ENCODE measurements at regions not wholly inside any gene's neighbourhood (a gene's known extent, or its start where the extent isn't known, plus 50 kb on each side); places are given as distances from the start of the nearest gene placed in this dataset.

DNA sequence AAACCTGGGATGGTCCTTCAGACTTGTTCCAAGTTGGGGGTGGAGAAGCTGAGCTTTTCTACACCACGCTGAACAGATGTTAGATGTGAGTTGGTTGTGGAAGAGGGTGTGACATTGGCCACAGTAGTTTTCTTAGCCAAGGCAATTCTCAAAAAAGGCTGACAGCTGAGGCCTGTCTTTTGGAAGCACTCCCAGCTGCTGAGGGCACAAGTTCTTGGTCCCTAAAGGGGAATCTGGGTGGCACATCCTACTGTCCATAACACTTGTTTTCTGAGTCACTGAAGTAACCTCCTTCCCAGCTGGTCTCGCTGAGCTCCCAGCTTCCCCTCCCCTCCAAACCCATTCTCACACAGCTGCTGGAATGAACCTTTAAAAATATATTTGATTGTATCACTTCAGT, 375.7 kb upstream of the KIRREL3 start:
- TF ChIP-seq EP300 (conservative IDR thresholded peaks at IDR 0.05; ENCODE audit: poor library complexity, severe bottlenecking) (no peak), EZH2 (IDR thresholded peaks at IDR 0.05; ENCODE audit: borderline replicate concordance, insufficient read depth, low read length, poor library complexity, severe bottlenecking) (no peak), RAD21 (conservative IDR thresholded peaks at IDR 0.05) (no peak), POLR2AphosphoS5 (IDR thresholded peaks at IDR 0.05) (no peak), MXI1 (conservative IDR thresholded peaks at IDR 0.05; ENCODE audit: poor library complexity, severe bottlenecking) (no peak), TAF1 (IDR thresholded peaks at IDR 0.05; ENCODE audit: low read depth) (no peak), SMC3 (conservative IDR thresholded peaks at IDR 0.05; ENCODE audit: poor library complexity) (no peak)
- TF ChIP-seq, protein P1, sequence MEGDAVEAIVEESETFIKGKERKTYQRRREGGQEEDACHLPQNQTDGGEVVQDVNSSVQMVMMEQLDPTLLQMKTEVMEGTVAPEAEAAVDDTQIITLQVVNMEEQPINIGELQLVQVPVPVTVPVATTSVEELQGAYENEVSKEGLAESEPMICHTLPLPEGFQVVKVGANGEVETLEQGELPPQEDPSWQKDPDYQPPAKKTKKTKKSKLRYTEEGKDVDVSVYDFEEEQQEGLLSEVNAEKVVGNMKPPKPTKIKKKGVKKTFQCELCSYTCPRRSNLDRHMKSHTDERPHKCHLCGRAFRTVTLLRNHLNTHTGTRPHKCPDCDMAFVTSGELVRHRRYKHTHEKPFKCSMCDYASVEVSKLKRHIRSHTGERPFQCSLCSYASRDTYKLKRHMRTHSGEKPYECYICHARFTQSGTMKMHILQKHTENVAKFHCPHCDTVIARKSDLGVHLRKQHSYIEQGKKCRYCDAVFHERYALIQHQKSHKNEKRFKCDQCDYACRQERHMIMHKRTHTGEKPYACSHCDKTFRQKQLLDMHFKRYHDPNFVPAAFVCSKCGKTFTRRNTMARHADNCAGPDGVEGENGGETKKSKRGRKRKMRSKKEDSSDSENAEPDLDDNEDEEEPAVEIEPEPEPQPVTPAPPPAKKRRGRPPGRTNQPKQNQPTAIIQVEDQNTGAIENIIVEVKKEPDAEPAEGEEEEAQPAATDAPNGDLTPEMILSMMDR (IDR thresholded peaks at IDR 0.05; ENCODE audit: poor library complexity, severe bottlenecking): no peak
- TF ChIP-seq, protein P2, sequence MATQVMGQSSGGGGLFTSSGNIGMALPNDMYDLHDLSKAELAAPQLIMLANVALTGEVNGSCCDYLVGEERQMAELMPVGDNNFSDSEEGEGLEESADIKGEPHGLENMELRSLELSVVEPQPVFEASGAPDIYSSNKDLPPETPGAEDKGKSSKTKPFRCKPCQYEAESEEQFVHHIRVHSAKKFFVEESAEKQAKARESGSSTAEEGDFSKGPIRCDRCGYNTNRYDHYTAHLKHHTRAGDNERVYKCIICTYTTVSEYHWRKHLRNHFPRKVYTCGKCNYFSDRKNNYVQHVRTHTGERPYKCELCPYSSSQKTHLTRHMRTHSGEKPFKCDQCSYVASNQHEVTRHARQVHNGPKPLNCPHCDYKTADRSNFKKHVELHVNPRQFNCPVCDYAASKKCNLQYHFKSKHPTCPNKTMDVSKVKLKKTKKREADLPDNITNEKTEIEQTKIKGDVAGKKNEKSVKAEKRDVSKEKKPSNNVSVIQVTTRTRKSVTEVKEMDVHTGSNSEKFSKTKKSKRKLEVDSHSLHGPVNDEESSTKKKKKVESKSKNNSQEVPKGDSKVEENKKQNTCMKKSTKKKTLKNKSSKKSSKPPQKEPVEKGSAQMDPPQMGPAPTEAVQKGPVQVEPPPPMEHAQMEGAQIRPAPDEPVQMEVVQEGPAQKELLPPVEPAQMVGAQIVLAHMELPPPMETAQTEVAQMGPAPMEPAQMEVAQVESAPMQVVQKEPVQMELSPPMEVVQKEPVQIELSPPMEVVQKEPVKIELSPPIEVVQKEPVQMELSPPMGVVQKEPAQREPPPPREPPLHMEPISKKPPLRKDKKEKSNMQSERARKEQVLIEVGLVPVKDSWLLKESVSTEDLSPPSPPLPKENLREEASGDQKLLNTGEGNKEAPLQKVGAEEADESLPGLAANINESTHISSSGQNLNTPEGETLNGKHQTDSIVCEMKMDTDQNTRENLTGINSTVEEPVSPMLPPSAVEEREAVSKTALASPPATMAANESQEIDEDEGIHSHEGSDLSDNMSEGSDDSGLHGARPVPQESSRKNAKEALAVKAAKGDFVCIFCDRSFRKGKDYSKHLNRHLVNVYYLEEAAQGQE (IDR thresholded peaks at IDR 0.05; ENCODE audit: borderline replicate concordance): no peak
